DMS53 treated with DMSO at 0.1 percent for 48 hours (cell line): ENCODE measurements at regions not wholly inside any gene's neighbourhood (a gene's known extent, or its start where the extent isn't known, plus 50 kb on each side); places are given as distances from the start of the nearest gene placed in this dataset.
"Not testable (repeated sequence)": the region's sequence is repeated elsewhere in the genome, so short reads cannot be mapped to it uniquely, and the experiment has no call there.

ENCODE experiments used
- DNase-seq: peaks from one replicate; lab custom pipeline; 2025; ENCODE audit not compliant: unreplicated experiment; lab: John Stamatoyannopoulos, UW

- peak; percentile 16 for DNase-seq
These were observed 50.8 kb upstream of the MAX start for GRCh38 chr14:65153101-65153500.

- DNase-seq, result no peak
These were observed 54.5 kb upstream of the MAX start for GRCh38 chr14:65156568-65157366.

- DNase-seq, result no peak
These were observed 57.2 kb upstream of the MAX start for GRCh38 chr14:65159281-65160062.

- no peak for DNase-seq
These were observed 57.8 kb upstream of the MAX start for GRCh38 chr14:65160091-65160490.

- DNase-seq, result no peak
These were observed 59.7 kb upstream of the MAX start for GRCh38 chr14:65162031-65162430.

- DNase-seq, result peak; percentile 41
These were observed 61.9 kb upstream of the MAX start for GRCh38 chr14:65164068-65164824.

- DNase-seq, result no peak
These were observed 62.5 kb upstream of the MAX start for GRCh38 chr14:65164825-65165135.

GRCh38 chr14:65167072-65167645, 64.8 kb upstream of the MAX start:
- DNase-seq, result no peak

- DNase-seq, result no peak
These were observed 66.5 kb upstream of the MAX start for GRCh38 chr14:65168840-65169239.

GRCh38 chr14:65169351-65169750, 67.0 kb upstream of the MAX start:
- no peak for DNase-seq

GRCh38 chr14:65170318-65170717, 68.0 kb upstream of the MAX start:
- no peak for DNase-seq

- no peak for DNase-seq
These were observed 68.6 kb upstream of the MAX start for GRCh38 chr14:65170768-65171507.

- DNase-seq, result no peak
These were observed 71.8 kb upstream of the MAX start for GRCh38 chr14:65173973-65174693.

- no peak for DNase-seq
These were observed 72.5 kb upstream of the MAX start for GRCh38 chr14:65174783-65175182.

- no peak for DNase-seq
These were observed 75.2 kb upstream of the MAX start for GRCh38 chr14:65177551-65177950.

GRCh38 chr14:65179231-65179630, 76.9 kb upstream of the MAX start:
- DNase-seq, result not testable (repeated sequence)

- DNase-seq, result peak; percentile 15
These were observed 77.8 kb upstream of the MAX start for GRCh38 chr14:65179918-65180724.

- no peak for DNase-seq
These were observed 78.4 kb upstream of the MAX start for GRCh38 chr14:65180725-65181025.

GRCh38 chr14:65184032-65184764, 81.9 kb upstream of the MAX start:
- no peak for DNase-seq
